Spleen (tissue), 11 donors: ENCODE measurements at regions not wholly inside any gene's neighbourhood (a gene's known extent, or its start where the extent isn't known, plus 50 kb on each side); places are given as distances from the start of the nearest gene placed in this dataset.

Experiments
- DNase-seq: peaks from one replicate; pipeline ENCODE4 v3.0.0-alpha.2; 2020
- H3K27ac ChIP-seq, 8 donors: fragments of 200-600 bp; sonication (generic) in 7 of 8; 1 replicate in 4 of 8; 2 replicates in 4 of 8; pipeline versions ENCODE4 v1.5.0 to v1.8.0; 2016 to 2021; ENCODE audit warnings: inconsistent platforms in 4 of 8, mild to moderate bottlenecking in 4 of 8, moderate library complexity in 1 of 8
- H3K27me3 ChIP-seq, 7 donors: fragments of 200-600 bp; sonication (generic) in 6 of 7; replicated peaks in 1 of 7; 1 replicate in 4 of 7; 2 replicates in 3 of 7; pipeline versions ENCODE4 v1.5.0 to v1.8.0; 2016 to 2021; ENCODE audit warnings: inconsistent platforms in 3 of 7, mild to moderate bottlenecking in 1 of 7
- H3K36me3 ChIP-seq, 6 donors: fragments of 200-600 bp; sonication (generic) in 5 of 6; 1 replicate in 4 of 6; 2 replicates in 2 of 6; pipeline versions ENCODE4 v1.5.0 to v1.8.0; 2016 to 2021; ENCODE audit warnings: inconsistent platforms in 2 of 6
- H3K4me1 ChIP-seq, 6 donors: fragments of 200-600 bp; sonication (generic) in 5 of 6; 1 replicate in 3 of 6; 2 replicates in 3 of 6; pipeline versions ENCODE4 v1.5.0 to v1.8.0; 2016 to 2021; ENCODE audit warnings: inconsistent platforms in 3 of 6
- H3K4me3 ChIP-seq, 8 donors: fragments of 200-600 bp; sonication (generic) in 7 of 8; 1 replicate in 4 of 8; 2 replicates in 4 of 8; pipeline versions ENCODE4 v1.5.0 to v1.8.0; 2016 to 2021; ENCODE audit warnings: inconsistent platforms in 4 of 8, mild to moderate bottlenecking in 4 of 8, moderate library complexity in 2 of 8
- H3K9me3 ChIP-seq, 8 donors: fragments of 200-600 bp; sonication (generic) in 7 of 8; 1 replicate in 4 of 8; 2 replicates in 4 of 8; pipeline versions ENCODE4 v1.5.0 to v1.8.0; 2016 to 2021; ENCODE audit warnings: inconsistent platforms in 4 of 8
- CTCF ChIP-seq, 11 experiments: fragments of 200-600 bp in 7 of 11; fragments of 450-650 bp in 4 of 11; sonication (generic) in 4 of 11; IDR thresholded peaks in 8 of 11; conservative IDR thresholded peaks in 3 of 11; 1 replicate in 7 of 11; 2 replicates in 4 of 11; pipeline versions ENCODE4 v1.4.0 to v1.8.0; 2016 to 2021; ENCODE audit warnings: antibody characterized with exemption in 11 of 11, inconsistent platforms in 4 of 11, mild to moderate bottlenecking in 1 of 11
- POLR2A ChIP-seq, 3 donors: fragments of 450-650 bp; IDR thresholded peaks; one replicate each; pipeline ENCODE4 v1.5.1; 2017; ENCODE audit warnings: antibody characterized with exemption in 3 of 3, mild to moderate bottlenecking in 1 of 3
- POLR2AphosphoS5 ChIP-seq, 3 donors: sonication (generic); formaldehyde crosslinking; IDR thresholded peaks; one replicate each; pipeline ENCODE4 v1.5.1; 2017; ENCODE audit warnings: antibody characterized with exemption in 3 of 3
- WGBS, 5 donors: extraction: QIAGEN DNeasy Blood & Tissue Kit in 3 of 5; methylation state at CpG; one replicate each; pipeline versions ENCODE4 v1.1.5 to v1.1.7; 2013 to 2018; 5-methylcytosine and 5-hydroxymethylcytosine counted together
- intact Hi-C: fragments of 100-400 bp; cut with DNase I; formaldehyde crosslinking; loops from one replicate; pipeline ENCODE4 v1.15.0; 2023; ENCODE audit warnings: low total_unique reads
- donor health status: healthy with polysubstance abuse.
- donor health status: DM: no; HTN: no; CAD: no; lungs with moderate emphysema.
- donor health status: DM: no; HTN: no; CAD: no.
- donor health status: Bipolar disorder and iron deficiency.
- donor health status: healthy.
- donor health status: DM: no; HTN: no; CAD: no.
- donor health status: DM: yes; HTN: yes; CAD: no.

- intact Hi-C loops: no loop called here
- no peak overlapping the region for H3K27ac ChIP-seq
- H3K4me3 ChIP-seq: no peak overlapping the region
- no peaks in the 10 kb centered on the region for H3K27me3 ChIP-seq
- TF ChIP-seq POLR2A (IDR thresholded peaks at IDR 0.05): no peak
- peak; percentile 7 to 79 (median 56) for TF ChIP-seq CTCF (IDR thresholded peaks at IDR 0.05 in 8 of 11, conservative IDR thresholded peaks at IDR 0.05 in 3 of 11)
- no peaks in the 10 kb centered on the region for H3K36me3 ChIP-seq
- 8 to 18% (median 12%) methylated on average over 5 of the region's 5 CpGs for WGBS, 5 donors
- no peaks in the 10 kb centered on the region for H3K9me3 ChIP-seq
- H3K4me1 ChIP-seq: peaks cover 0 to 8% (median 2%) of the 10 kb centered on the region in 6 donors
- DNase-seq: no peak
These were observed 60.6 kb upstream of the KCNA1 start for GRCh38 chr12:4849115-4849541.

GRCh38 chr12:4849795-4850345, 59.8 kb upstream of the KCNA1 start:
- WGBS, 5 donors: 70 to 91% (median 74%) methylated on average over 18 of the region's 18 CpGs
- no peaks in the 10 kb centered on the region for H3K36me3 ChIP-seq
- peaks cover 0 to 8% (median 2%) of the 10 kb centered on the region in 6 donors for H3K4me1 ChIP-seq
- intact Hi-C loops: loop anchor here (10.0 kb wide), 1 partner anchor 235 kb away; no protein-coding TSS in a partner anchor
- H3K9me3 ChIP-seq: no peaks in the 10 kb centered on the region
- no peak for TF ChIP-seq CTCF (IDR thresholded peaks at IDR 0.05 in 8 of 11, conservative IDR thresholded peaks at IDR 0.05 in 3 of 11)
- TF ChIP-seq POLR2A (IDR thresholded peaks at IDR 0.05): no peak
- no peak for TF ChIP-seq POLR2AphosphoS5 (IDR thresholded peaks at IDR 0.05)
- no peak for DNase-seq
- H3K27me3 ChIP-seq: no peaks in the 10 kb centered on the region
- H3K27ac ChIP-seq: no peak overlapping the region
- no peak overlapping the region for H3K4me3 ChIP-seq

- 91 to 97% (median 96%) methylated on average over 9 of the region's 9 CpGs for WGBS, 5 donors
These were observed 58.8 kb upstream of the KCNA1 start for GRCh38 chr12:4850857-4851380.

More at GRCh38 chr12:4850857-4851380, 58.8 kb upstream of the KCNA1 start:
- Histone ChIP-seq H3K36me3 (no peaks in the 10 kb centered on the region), H3K27ac (no peak overlapping the region), H3K4me3 (no peak overlapping the region), H3K27me3 (peaks cover 0 to 4% (median 0%) of the 10 kb centered on the region in 7 donors), H3K4me1 (peaks cover 0 to 15% (median 5%) of the 10 kb centered on the region in 6 donors), H3K9me3 (no peaks in the 10 kb centered on the region)
- intact Hi-C loops: loop anchor here (10.0 kb wide), 1 partner anchor 234 kb away; no protein-coding TSS in a partner anchor
- TF ChIP-seq POLR2AphosphoS5 (IDR thresholded peaks at IDR 0.05): no peak
- TF ChIP-seq CTCF (IDR thresholded peaks at IDR 0.05 in 8 of 11, conservative IDR thresholded peaks at IDR 0.05 in 3 of 11): no peak
- TF ChIP-seq POLR2A (IDR thresholded peaks at IDR 0.05): no peak
- DNase-seq: no peak
